Vagina (tissue), 2 donors: ENCODE measurements at regions not wholly inside any gene's neighbourhood (a gene's known extent, or its start where the extent isn't known, plus 50 kb on each side); places are given as distances from the start of the nearest gene placed in this dataset.
"Not testable (repeated sequence)": the region's sequence is repeated elsewhere in the genome, so short reads cannot be mapped to it uniquely, and the experiment has no call there.

ENCODE experiments used
- CTCF ChIP-seq, 3 experiments: fragments of 450-650 bp in 2 of 3; fragments of 200-600 bp in 1 of 3; sonication (generic) in 1 of 3; IDR thresholded peaks; one replicate each; pipeline ENCODE4 v1.5.1; 2017 to 2019; ENCODE audit warnings: antibody characterized with exemption in 3 of 3, mild to moderate bottlenecking in 2 of 3, moderate library complexity in 2 of 3
- POLR2A ChIP-seq, 2 donors: fragments of 450-650 bp; IDR thresholded peaks; one replicate each; pipeline ENCODE4 v1.6.1; 2017; ENCODE audit warnings: antibody characterized with exemption in 2 of 2, mild to moderate bottlenecking in 2 of 2, moderate library complexity in 2 of 2
- POLR2AphosphoS5 ChIP-seq, 2 donors: sonication (generic); formaldehyde crosslinking; IDR thresholded peaks; one replicate each; pipeline ENCODE4 v1.9.0; 2017; ENCODE audit warnings: antibody characterized with exemption in 2 of 2, mild to moderate bottlenecking in 2 of 2, low read depth in 1 of 2; ENCODE audit not compliant: insufficient read depth in 1 of 2

- TF ChIP-seq POLR2AphosphoS5 (IDR thresholded peaks at IDR 0.05; ENCODE audit: insufficient read depth in 1 of 2, low read depth in 1 of 2); POLR2A (IDR thresholded peaks at IDR 0.05); CTCF (IDR thresholded peaks at IDR 0.05): not testable (repeated sequence)
These were observed 318.3 kb downstream of the ZNF479 start for GRCh38 chr7:56813975-56814374.
